Activated CD4-positive, alpha-beta T cell treated with anti-CD3 and anti-CD28 coated beads, Interleukin-2, amount 10 ng/mL, durations not matched to agents 7 days and 5 days (primary cell): ENCODE measurements at regions not wholly inside any gene's neighbourhood (a gene's known extent, or its start where the extent isn't known, plus 50 kb on each side); places are given as distances from the start of the nearest gene placed in this dataset.

ENCODE experiments used
- CTCF ChIA-PET: fragments of 350-600 bp; sonication (Branson Sonifier 250); formaldehyde crosslinking; loops from one replicate; lab custom pipeline; 2021; ENCODE audit warnings: antibody characterized with exemption; lab: Charles Lee
- POLR2A ChIA-PET: fragments of 350-600 bp; sonication (Branson Sonifier 250); formaldehyde crosslinking; loops from one replicate; lab custom pipeline; 2021; ENCODE audit warnings: antibody characterized with exemption; lab: Charles Lee
- DNase-seq: peaks from one replicate; pipeline ENCODE4 v3.0.0-alpha.2; 2020
- H3K27ac Mint-ChIP-seq: one replicate; pipeline ENCODE4 v1.8.0; 2021; ENCODE audit warnings: mild to moderate bottlenecking, moderate library complexity, mixed read lengths
- H3K27me3 Mint-ChIP-seq: one replicate; pipeline ENCODE4 v1.8.0; 2021; ENCODE audit warnings: mixed read lengths
- H3K36me3 Mint-ChIP-seq: one replicate; pipeline ENCODE4 v1.8.0; 2021; ENCODE audit warnings: low read depth, mixed read lengths
- H3K4me1 Mint-ChIP-seq: one replicate; pipeline ENCODE4 v1.8.0; 2021; ENCODE audit warnings: mixed read lengths
- H3K4me3 Mint-ChIP-seq: one replicate; pipeline ENCODE4 v1.8.0; 2021; ENCODE audit warnings: mild to moderate bottlenecking, moderate library complexity, mixed read lengths
- H3K9me3 Mint-ChIP-seq: one replicate; pipeline ENCODE4 v1.8.0; 2021; ENCODE audit warnings: mixed read lengths

- no peak for DNase-seq
- no peak overlapping the region for H3K27ac Mint-ChIP-seq
- ChIA-PET CTCF (interaction anchor here (1.2 kb wide), 1 partner anchor 16 kb away, joined by 4 read pairs; no protein-coding TSS in a partner anchor), POLR2A (no interaction called here)
- H3K9me3 Mint-ChIP-seq = no peaks in the 10 kb centered on the region
- no peaks in the 10 kb centered on the region for H3K4me1 Mint-ChIP-seq
- no peaks in the 10 kb centered on the region for H3K27me3 Mint-ChIP-seq
- no peak overlapping the region for H3K4me3 Mint-ChIP-seq
- H3K36me3 Mint-ChIP-seq = no peaks in the 10 kb centered on the region
These were observed 87.8 kb downstream of the ZIC5 start for GRCh38 chr13:99883805-99884204.

GRCh38 chr13:99878921-99879610, 92.5 kb downstream of the ZIC5 start:
- no peak for DNase-seq
- Mint-ChIP-seq H3K4me1 (no peaks in the 10 kb centered on the region), H3K9me3 (no peaks in the 10 kb centered on the region), H3K27ac (no peak overlapping the region), H3K36me3 (no peaks in the 10 kb centered on the region), H3K4me3 (no peak overlapping the region), H3K27me3 (no peaks in the 10 kb centered on the region)
- POLR2A ChIA-PET = no interaction called here
- CTCF ChIA-PET = interaction anchor here (0.6 kb wide), 1 partner anchor 692 kb away, joined by 6 read pairs; no protein-coding TSS in a partner anchor

GRCh38 chr13:99876651-99877050, 94.9 kb downstream of the ZIC5 start:
- DNase-seq = no peak
- no peaks in the 10 kb centered on the region for H3K9me3 Mint-ChIP-seq
- no peaks in the 10 kb centered on the region for H3K27me3 Mint-ChIP-seq
- H3K4me1 Mint-ChIP-seq = no peaks in the 10 kb centered on the region
- H3K27ac Mint-ChIP-seq = no peak overlapping the region
- H3K36me3 Mint-ChIP-seq = no peaks in the 10 kb centered on the region
- CTCF ChIA-PET = no interaction called here
- no peak overlapping the region for H3K4me3 Mint-ChIP-seq
- POLR2A ChIA-PET = interaction anchor here (0.6 kb wide), 1 partner anchor 11 kb away, joined by 7 read pairs; no protein-coding TSS in a partner anchor

- H3K27ac Mint-ChIP-seq = no peak overlapping the region
- CTCF ChIA-PET = no interaction called here
- H3K4me3 Mint-ChIP-seq = no peak overlapping the region
- peaks cover 3% of the 10 kb centered on the region for H3K4me1 Mint-ChIP-seq
- no peak for DNase-seq
- no peaks in the 10 kb centered on the region for H3K9me3 Mint-ChIP-seq
- H3K27me3 Mint-ChIP-seq = peaks cover 3% of the 10 kb centered on the region
- POLR2A ChIA-PET = no interaction called here
- H3K36me3 Mint-ChIP-seq = no peaks in the 10 kb centered on the region
These were observed 96.2 kb downstream of the ZIC5 start for GRCh38 chr13:99875391-99875790.

- no peak overlapping the region for H3K27ac Mint-ChIP-seq
- ChIA-PET POLR2A (no interaction called here), CTCF (no interaction called here)
- H3K4me3 Mint-ChIP-seq = no peak overlapping the region
- H3K4me1 Mint-ChIP-seq = peaks cover 3% of the 10 kb centered on the region
- H3K36me3 Mint-ChIP-seq = no peaks in the 10 kb centered on the region
- DNase-seq = no peak
- H3K9me3 Mint-ChIP-seq = no peaks in the 10 kb centered on the region
- H3K27me3 Mint-ChIP-seq = peaks cover 3% of the 10 kb centered on the region
These were observed 97.6 kb downstream of the ZIC5 start for GRCh38 chr13:99873832-99874430.

- Mint-ChIP-seq H3K36me3 (no peaks in the 10 kb centered on the region), H3K27me3 (peaks cover 3% of the 10 kb centered on the region), H3K4me3 (no peak overlapping the region), H3K9me3 (no peaks in the 10 kb centered on the region), H3K27ac (no peak overlapping the region), H3K4me1 (peaks cover 3% of the 10 kb centered on the region)
- no peak for DNase-seq
- POLR2A ChIA-PET = no interaction called here
- CTCF ChIA-PET = no interaction called here
These were observed 98.4 kb downstream of the ZIC5 start for GRCh38 chr13:99873141-99873540.

- no peak for DNase-seq
- CTCF ChIA-PET = no interaction called here
- no peaks in the 10 kb centered on the region for H3K36me3 Mint-ChIP-seq
- no peak overlapping the region for H3K27ac Mint-ChIP-seq
- no peak overlapping the region for H3K4me3 Mint-ChIP-seq
- peaks cover 3% of the 10 kb centered on the region for H3K27me3 Mint-ChIP-seq
- POLR2A ChIA-PET = no interaction called here
- peaks cover 3% of the 10 kb centered on the region for H3K4me1 Mint-ChIP-seq
- H3K9me3 Mint-ChIP-seq = no peaks in the 10 kb centered on the region
These were observed 100.2 kb downstream of the ZIC5 start for GRCh38 chr13:99871249-99871898.

GRCh38 chr13:99870541-99870940, 101.0 kb downstream of the ZIC5 start:
- no peak overlapping the region for H3K4me3 Mint-ChIP-seq
- H3K27ac Mint-ChIP-seq = no peak overlapping the region
- no peaks in the 10 kb centered on the region for H3K9me3 Mint-ChIP-seq
- ChIA-PET POLR2A (no interaction called here), CTCF (no interaction called here)
- H3K27me3 Mint-ChIP-seq = peaks cover 3% of the 10 kb centered on the region
- peaks cover 3% of the 10 kb centered on the region for H3K4me1 Mint-ChIP-seq
- DNase-seq = no peak
- no peaks in the 10 kb centered on the region for H3K36me3 Mint-ChIP-seq

- no peak for DNase-seq
- peaks cover 3% of the 10 kb centered on the region for H3K4me1 Mint-ChIP-seq
- peaks cover 3% of the 10 kb centered on the region for H3K27me3 Mint-ChIP-seq
- ChIA-PET POLR2A (no interaction called here), CTCF (no interaction called here)
- no peaks in the 10 kb centered on the region for H3K36me3 Mint-ChIP-seq
- no peak overlapping the region for H3K27ac Mint-ChIP-seq
- H3K9me3 Mint-ChIP-seq = no peaks in the 10 kb centered on the region
- H3K4me3 Mint-ChIP-seq = no peak overlapping the region
These were observed 101.7 kb downstream of the ZIC5 start for GRCh38 chr13:99869830-99870229.

GRCh38 chr13:99868767-99869166, 102.8 kb downstream of the ZIC5 start:
- H3K4me1 Mint-ChIP-seq = peaks cover 3% of the 10 kb centered on the region
- ChIA-PET CTCF (no interaction called here), POLR2A (no interaction called here)
- no peak for DNase-seq
- H3K27me3 Mint-ChIP-seq = peaks cover 3% of the 10 kb centered on the region
- no peaks in the 10 kb centered on the region for H3K36me3 Mint-ChIP-seq
- H3K4me3 Mint-ChIP-seq = no peak overlapping the region
- H3K27ac Mint-ChIP-seq = no peak overlapping the region
- H3K9me3 Mint-ChIP-seq = no peaks in the 10 kb centered on the region

GRCh38 chr13:99867535-99868257, 103.9 kb downstream of the ZIC5 start:
- H3K27ac Mint-ChIP-seq = no peak overlapping the region

GRCh38 chr13:99866781-99867180, 104.8 kb downstream of the ZIC5 start:
- Mint-ChIP-seq H3K9me3 (no peaks in the 10 kb centered on the region), H3K4me3 (no peak overlapping the region), H3K4me1 (peaks cover 3% of the 10 kb centered on the region), H3K36me3 (no peaks in the 10 kb centered on the region), H3K27me3 (peaks cover 6% of the 10 kb centered on the region), H3K27ac (no peak overlapping the region)
- ChIA-PET POLR2A (no interaction called here), CTCF (interaction anchor here (0.6 kb wide), 1 partner anchor 281 kb away, joined by 3 read pairs; no protein-coding TSS in a partner anchor)
- DNase-seq = no peak

More at GRCh38 chr13:99867535-99868257, 103.9 kb downstream of the ZIC5 start:
- peaks cover 3% of the 10 kb centered on the region for H3K4me1 Mint-ChIP-seq
- CTCF ChIA-PET = no interaction called here
- H3K9me3 Mint-ChIP-seq = no peaks in the 10 kb centered on the region
- peaks cover 3% of the 10 kb centered on the region for H3K27me3 Mint-ChIP-seq
- POLR2A ChIA-PET = no interaction called here
- no peaks in the 10 kb centered on the region for H3K36me3 Mint-ChIP-seq
- H3K4me3 Mint-ChIP-seq = no peak overlapping the region
- DNase-seq = no peak
